ENCODE measurements at regions not wholly inside any gene's neighbourhood (a gene's known extent, or its start where the extent isn't known, plus 50 kb on each side); places are given as distances from the start of the nearest gene placed in this dataset.
"Not testable (repeated sequence)": the region's sequence is repeated elsewhere in the genome, so short reads cannot be mapped to it uniquely, and the experiment has no call there.

GRCh38 chr21:9043089-9043488, 1478.3 kb upstream of the TPTE start:
- H2AFZ ChIP-seq (ENCODE audit: low read depth, low read length); intact Hi-C loops (cut with micrococcal nuclease); H3K79me2 ChIP-seq (ENCODE audit: control insufficient read depth, insufficient read depth, low read length); H3K4me3 ChIP-seq; H3K27ac ChIP-seq (ENCODE audit: extremely low read depth, low read depth, low read length); H3K9me3 ChIP-seq (replicated peaks; ENCODE audit: control insufficient read depth, insufficient read depth, low read depth, low read length); DNase-seq (ENCODE audit: extremely low read depth in 1 of 4, low spot score in 3 of 4); H3K36me3 ChIP-seq (ENCODE audit: control insufficient read depth, insufficient read depth, low read length); BruUV-seq (replicated peaks); FAIRE-seq; H3K9me1 ChIP-seq (ENCODE audit: control insufficient read depth, insufficient read depth, low read length); H3K9ac ChIP-seq (ENCODE audit: insufficient read depth in 1 of 2, low read depth in 2 of 2, low read length in 2 of 2); H3K4me1 ChIP-seq (replicated peaks in 1 of 2; ENCODE audit: control insufficient read depth in 2 of 2, insufficient read depth in 2 of 2, low read length in 2 of 2); CTCF ChIA-PET (ENCODE audit: low intra/inter-chr PET ratio); H4K20me1 ChIP-seq (replicated peaks; ENCODE audit: control insufficient read depth, insufficient read depth, low read length); in situ Hi-C loops (cut with MboI); H3K27me3 ChIP-seq (ENCODE audit: control insufficient read depth in 2 of 2, insufficient read depth in 2 of 2, low read length in 2 of 2): not testable (repeated sequence)
- POLR2A ChIA-PET: interaction anchor here (0.7 kb wide), 1 partner anchor 28 kb away, joined by 3 read pairs; no protein-coding TSS in a partner anchor
- 8% methylated on average over 8 of the region's 38 CpGs for WGBS (ENCODE audit: insufficient coverage, low coverage, missing lambda C conversion rate)
- H3K4me2 ChIP-seq (ENCODE audit: insufficient read depth, low read length): 0 out of 2 replicates have a peak overlapping the region, but pooled peaks have one; percentile 12
- ATAC-seq: peak; percentile 94

GRCh38 chr21:9046870-9047269, 1474.5 kb upstream of the TPTE start:
- H3K4me3 ChIP-seq; H3K36me3 ChIP-seq (ENCODE audit: control insufficient read depth, insufficient read depth, low read length); CTCF ChIA-PET (ENCODE audit: low intra/inter-chr PET ratio); POLR2A ChIA-PET; in situ Hi-C loops (cut with MboI); intact Hi-C loops (cut with micrococcal nuclease); H4K20me1 ChIP-seq (replicated peaks; ENCODE audit: control insufficient read depth, insufficient read depth, low read length); H3K9me3 ChIP-seq (replicated peaks; ENCODE audit: control insufficient read depth, insufficient read depth, low read depth, low read length); H3K27ac ChIP-seq (ENCODE audit: extremely low read depth, low read depth, low read length); H3K9me1 ChIP-seq (ENCODE audit: control insufficient read depth, insufficient read depth, low read length); FAIRE-seq; H3K79me2 ChIP-seq (ENCODE audit: control insufficient read depth, insufficient read depth, low read length); H3K27me3 ChIP-seq (ENCODE audit: control insufficient read depth in 2 of 2, insufficient read depth in 2 of 2, low read length in 2 of 2); H3K4me1 ChIP-seq (replicated peaks in 1 of 2; ENCODE audit: control insufficient read depth in 2 of 2, insufficient read depth in 2 of 2, low read length in 2 of 2); BruUV-seq (replicated peaks); DNase-seq (ENCODE audit: extremely low read depth in 1 of 4, low spot score in 3 of 4); ATAC-seq; H2AFZ ChIP-seq (ENCODE audit: low read depth, low read length); H3K4me2 ChIP-seq (ENCODE audit: insufficient read depth, low read length); H3K9ac ChIP-seq (ENCODE audit: insufficient read depth in 1 of 2, low read depth in 2 of 2, low read length in 2 of 2): not testable (repeated sequence)
- WGBS (ENCODE audit: insufficient coverage, low coverage, missing lambda C conversion rate): 6% methylated on average over 8 of the region's 14 CpGs

- no CpG with 5 or more reads among the region's 6 CpGs for WGBS (ENCODE audit: insufficient coverage, low coverage, missing lambda C conversion rate)
- POLR2A ChIA-PET; ATAC-seq; H3K4me1 ChIP-seq (replicated peaks in 1 of 2; ENCODE audit: control insufficient read depth in 2 of 2, insufficient read depth in 2 of 2, low read length in 2 of 2); BruUV-seq (replicated peaks); H3K9ac ChIP-seq (ENCODE audit: insufficient read depth in 1 of 2, low read depth in 2 of 2, low read length in 2 of 2); H2AFZ ChIP-seq (ENCODE audit: low read depth, low read length); H3K9me1 ChIP-seq (ENCODE audit: control insufficient read depth, insufficient read depth, low read length); H3K4me3 ChIP-seq; intact Hi-C loops (cut with micrococcal nuclease); in situ Hi-C loops (cut with MboI); FAIRE-seq; DNase-seq (ENCODE audit: extremely low read depth in 1 of 4, low spot score in 3 of 4); H3K36me3 ChIP-seq (ENCODE audit: control insufficient read depth, insufficient read depth, low read length); H3K79me2 ChIP-seq (ENCODE audit: control insufficient read depth, insufficient read depth, low read length); H3K27ac ChIP-seq (ENCODE audit: extremely low read depth, low read depth, low read length); CTCF ChIA-PET (ENCODE audit: low intra/inter-chr PET ratio); H3K9me3 ChIP-seq (replicated peaks; ENCODE audit: control insufficient read depth, insufficient read depth, low read depth, low read length); H4K20me1 ChIP-seq (replicated peaks; ENCODE audit: control insufficient read depth, insufficient read depth, low read length); H3K4me2 ChIP-seq (ENCODE audit: insufficient read depth, low read length); H3K27me3 ChIP-seq (ENCODE audit: control insufficient read depth in 2 of 2, insufficient read depth in 2 of 2, low read length in 2 of 2): not testable (repeated sequence)
These were observed 1453.9 kb upstream of the TPTE start for GRCh38 chr21:9067515-9067914.

GRCh38 chr21:9068622-9069021, 1452.8 kb upstream of the TPTE start:
- H3K27me3 ChIP-seq (ENCODE audit: control insufficient read depth in 2 of 2, insufficient read depth in 2 of 2, low read length in 2 of 2); H3K27ac ChIP-seq (ENCODE audit: extremely low read depth, low read depth, low read length); POLR2A ChIA-PET; intact Hi-C loops (cut with micrococcal nuclease); H3K36me3 ChIP-seq (ENCODE audit: control insufficient read depth, insufficient read depth, low read length); H3K9ac ChIP-seq (ENCODE audit: insufficient read depth in 1 of 2, low read depth in 2 of 2, low read length in 2 of 2); H3K9me3 ChIP-seq (replicated peaks; ENCODE audit: control insufficient read depth, insufficient read depth, low read depth, low read length); BruUV-seq (replicated peaks); DNase-seq (ENCODE audit: extremely low read depth in 1 of 4, low spot score in 3 of 4); H4K20me1 ChIP-seq (replicated peaks; ENCODE audit: control insufficient read depth, insufficient read depth, low read length); in situ Hi-C loops (cut with MboI); H3K9me1 ChIP-seq (ENCODE audit: control insufficient read depth, insufficient read depth, low read length); H3K79me2 ChIP-seq (ENCODE audit: control insufficient read depth, insufficient read depth, low read length); H3K4me1 ChIP-seq (replicated peaks in 1 of 2; ENCODE audit: control insufficient read depth in 2 of 2, insufficient read depth in 2 of 2, low read length in 2 of 2); CTCF ChIA-PET (ENCODE audit: low intra/inter-chr PET ratio); H2AFZ ChIP-seq (ENCODE audit: low read depth, low read length); ATAC-seq; H3K4me2 ChIP-seq (ENCODE audit: insufficient read depth, low read length); H3K4me3 ChIP-seq: not testable (repeated sequence)
- peak; percentile 26 for FAIRE-seq
- WGBS (ENCODE audit: insufficient coverage, low coverage, missing lambda C conversion rate): 69% methylated on average over 7 of the region's 11 CpGs
